KMS-11 (cell line): ENCODE measurements at regions not wholly inside any gene's neighbourhood (a gene's known extent, or its start where the extent isn't known, plus 50 kb on each side); places are given as distances from the start of the nearest gene placed in this dataset.

ENCODE experiments used
- H2AFZ ChIP-seq: fragments of 200-600 bp; sonication (generic); 2 replicates; pipeline ENCODE4 v1.6.1; 2016; ENCODE audit warnings: antibody characterized with exemption, mixed run types, low read depth
- H3K27ac ChIP-seq: fragments of 200-600 bp; sonication (generic); 2 replicates; pipeline ENCODE4 v1.6.1; 2016; ENCODE audit warnings: mild to moderate bottlenecking, mixed run types
- H3K27me3 ChIP-seq: fragments of 200-600 bp; sonication (generic); 2 replicates; pipeline ENCODE4 v1.6.1; 2017; ENCODE audit warnings: mild to moderate bottlenecking, low read depth, mixed run types, moderate library complexity; ENCODE audit not compliant: insufficient read depth
- H3K36me3 ChIP-seq: fragments of 200-600 bp; sonication (generic); 2 replicates; pipeline ENCODE4 v1.6.1; 2017; ENCODE audit warnings: mild to moderate bottlenecking, mixed run types; ENCODE audit not compliant: insufficient read depth
- H3K4me1 ChIP-seq: fragments of 200-600 bp; sonication (generic); 2 replicates; pipeline ENCODE4 v1.6.1; 2016; ENCODE audit warnings: mild to moderate bottlenecking, low read depth, mixed run types; ENCODE audit not compliant: poor library complexity, severe bottlenecking
- H3K4me2 ChIP-seq: fragments of 200-600 bp; sonication (generic); 2 replicates; pipeline ENCODE4 v1.7.0; 2016; ENCODE audit warnings: mild to moderate bottlenecking, mixed run types
- H3K4me3 ChIP-seq: fragments of 200-600 bp; sonication (generic); IDR thresholded peaks from 2 replicates; pipeline ENCODE4 v1.6.1; 2017; ENCODE audit warnings: low read depth, low read length, mixed read lengths; ENCODE audit not compliant: insufficient read depth
- H3K79me2 ChIP-seq: fragments of 200-600 bp; sonication (generic); 2 replicates; pipeline ENCODE4 v1.6.1; 2016; ENCODE audit warnings: low read depth, mixed run types; ENCODE audit not compliant: insufficient read depth
- H3K9ac ChIP-seq: fragments of 200-600 bp; sonication (generic); 2 replicates; pipeline ENCODE4 v1.6.1; 2016; ENCODE audit warnings: mild to moderate bottlenecking, mixed run types
- H4K20me1 ChIP-seq: fragments of 200-600 bp; sonication (generic); 2 replicates; pipeline ENCODE4 v1.6.1; 2016; ENCODE audit warnings: mild to moderate bottlenecking, mixed run types; ENCODE audit not compliant: insufficient read depth
- CTCF ChIP-seq: fragments of 200-600 bp; sonication (generic); conservative IDR thresholded peaks from 2 replicates; pipeline ENCODE4 v1.6.1; 2017; ENCODE audit warnings: low read depth, mild to moderate bottlenecking, antibody characterized with exemption, low read length, moderate library complexity, mixed read lengths

DNA sequence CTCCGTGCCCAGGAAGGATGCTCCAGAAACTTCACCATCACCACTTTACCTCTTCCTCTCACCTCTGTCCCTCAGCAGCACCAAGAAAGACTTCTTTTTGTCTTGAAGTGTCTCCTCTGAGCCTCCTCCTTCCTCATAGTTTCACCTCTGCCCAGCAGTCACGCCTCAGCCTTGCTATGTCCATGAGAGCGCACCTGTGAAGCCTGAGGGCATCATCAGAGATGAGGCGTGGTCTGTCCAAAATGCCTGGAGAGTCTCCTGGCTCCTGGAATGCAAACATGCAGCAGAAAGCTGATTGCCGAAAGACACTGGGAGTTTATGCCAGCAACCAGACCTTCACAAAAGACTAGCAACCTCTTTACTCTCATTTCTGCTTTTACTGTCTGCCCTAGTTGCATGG, 336.6 kb downstream of the TEX29 start:
- no peaks in the 10 kb centered on the region for H3K4me1 ChIP-seq
- no peaks in the 10 kb centered on the region for H3K36me3 ChIP-seq
- H4K20me1 ChIP-seq, result no peaks in the 10 kb centered on the region
- H2AFZ ChIP-seq, result no peak overlapping the region
- H3K27ac ChIP-seq, result no peak overlapping the region
- H3K27me3 ChIP-seq, result no peaks in the 10 kb centered on the region
- no peaks in the 10 kb centered on the region for H3K79me2 ChIP-seq
- no peak overlapping the region for H3K4me3 ChIP-seq
- H3K4me2 ChIP-seq, result no peak overlapping the region
- TF ChIP-seq CTCF, result no peak
- no peak overlapping the region for H3K9ac ChIP-seq

GRCh38 chr13:111658145-111659100, 338.0 kb downstream of the TEX29 start:
- Histone ChIP-seq H3K4me3 (no peak overlapping the region), H2AFZ (no peak overlapping the region), H3K27ac (no peak overlapping the region), H4K20me1 (no peaks in the 10 kb centered on the region), H3K4me2 (no peak overlapping the region), H3K4me1 (no peaks in the 10 kb centered on the region), H3K36me3 (no peaks in the 10 kb centered on the region), H3K79me2 (no peaks in the 10 kb centered on the region), H3K27me3 (no peaks in the 10 kb centered on the region), H3K9ac (no peak overlapping the region)
- no peak for TF ChIP-seq CTCF

- Histone ChIP-seq H2AFZ (no peak overlapping the region), H4K20me1 (no peaks in the 10 kb centered on the region), H3K27me3 (no peaks in the 10 kb centered on the region), H3K4me3 (no peak overlapping the region), H3K79me2 (no peaks in the 10 kb centered on the region), H3K27ac (no peak overlapping the region), H3K4me1 (no peaks in the 10 kb centered on the region), H3K4me2 (no peak overlapping the region), H3K9ac (no peak overlapping the region), H3K36me3 (no peaks in the 10 kb centered on the region)
- TF ChIP-seq CTCF, result no peak
Observed at GRCh38 chr13:111659219-111659775, 338.9 kb downstream of the TEX29 start.

DNA sequence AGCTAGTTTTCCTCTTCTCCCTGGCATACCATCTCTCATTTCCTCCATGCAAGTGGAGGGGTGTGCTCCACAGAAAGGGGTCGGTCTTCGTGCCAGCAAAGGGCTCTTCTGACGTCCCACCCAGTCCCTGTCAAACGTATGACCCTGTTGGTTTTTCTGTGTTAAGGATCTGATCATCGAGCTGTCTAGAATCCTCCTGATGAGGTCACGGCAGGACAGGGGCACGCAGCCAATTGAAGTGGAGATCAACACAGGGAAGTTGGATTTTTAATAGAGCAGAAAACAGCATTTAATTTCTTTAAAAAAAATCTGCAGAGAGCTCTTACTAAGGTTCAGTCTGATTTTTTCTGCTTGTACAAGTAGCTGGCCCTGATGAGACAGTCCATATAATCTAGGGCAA, 339.4 kb downstream of the TEX29 start:
- Histone ChIP-seq H3K79me2 (no peaks in the 10 kb centered on the region), H3K4me3 (no peak overlapping the region), H3K27me3 (no peaks in the 10 kb centered on the region), H4K20me1 (no peaks in the 10 kb centered on the region), H3K4me2 (no peak overlapping the region), H3K4me1 (no peaks in the 10 kb centered on the region), H3K27ac (no peak overlapping the region), H3K36me3 (no peaks in the 10 kb centered on the region), H3K9ac (no peak overlapping the region), H2AFZ (no peak overlapping the region)
- no peak for TF ChIP-seq CTCF
